ENCODE measurements at regions not wholly inside any gene's neighbourhood (a gene's known extent, or its start where the extent isn't known, plus 50 kb on each side); places are given as distances from the start of the nearest gene placed in this dataset.
"Not testable (repeated sequence)": the region's sequence is repeated elsewhere in the genome, so short reads cannot be mapped to it uniquely, and the experiment has no call there.

GRCh38 chr2:194735837-194736542, 921.0 kb upstream of the SLC39A10 start:
- no peak for DNase-seq

- DNase-seq, result no peak
These were observed 926.8 kb upstream of the SLC39A10 start for GRCh38 chr2:194730266-194730665.

GRCh38 chr2:194725169-194725568, 931.9 kb upstream of the SLC39A10 start:
- no peak for DNase-seq

- DNase-seq, result no peak
These were observed 933.6 kb upstream of the SLC39A10 start for GRCh38 chr2:194723446-194723845.

- no peak for DNase-seq
These were observed 935.8 kb upstream of the SLC39A10 start for GRCh38 chr2:194721227-194721626.

- DNase-seq, result no peak
These were observed 936.6 kb upstream of the SLC39A10 start for GRCh38 chr2:194720462-194720861.

- DNase-seq, result no peak
These were observed 938.1 kb upstream of the SLC39A10 start for GRCh38 chr2:194718881-194719280.

- no peak for DNase-seq
These were observed 942.5 kb upstream of the SLC39A10 start for GRCh38 chr2:194714541-194714940.

- no peak for DNase-seq
These were observed 947.2 kb upstream of the SLC39A10 start for GRCh38 chr2:194709840-194710239.

GRCh38 chr2:194706179-194706578, 950.8 kb upstream of the SLC39A10 start:
- no peak for DNase-seq

- DNase-seq, result no peak
These were observed 951.6 kb upstream of the SLC39A10 start for GRCh38 chr2:194705398-194705797.

- no peak for DNase-seq
These were observed 956.3 kb upstream of the SLC39A10 start for GRCh38 chr2:194700726-194701125.

GRCh38 chr2:194700116-194700515, 956.9 kb upstream of the SLC39A10 start:
- no peak for DNase-seq

GRCh38 chr2:194698012-194698411, 959.0 kb upstream of the SLC39A10 start:
- no peak for DNase-seq

GRCh38 chr2:194697439-194697838, 959.6 kb upstream of the SLC39A10 start:
- no peak for DNase-seq

- no peak for DNase-seq
These were observed 960.3 kb upstream of the SLC39A10 start for GRCh38 chr2:194696690-194697089.

- DNase-seq, result no peak
These were observed 970.5 kb upstream of the SLC39A10 start for GRCh38 chr2:194686569-194686968.

- no peak for DNase-seq
These were observed 983.0 kb upstream of the SLC39A10 start for GRCh38 chr2:194674043-194674442.

- no peak for DNase-seq
These were observed 984.0 kb upstream of the SLC39A10 start for GRCh38 chr2:194672994-194673393.

GRCh38 chr2:194661431-194661830, 995.6 kb upstream of the SLC39A10 start:
- no peak for DNase-seq

GRCh38 chr2:194639057-194639456, 1018.0 kb upstream of the SLC39A10 start:
- not testable (repeated sequence) for DNase-seq

GRCh38 chr2:194621945-194622344, 1035.1 kb upstream of the SLC39A10 start:
- DNase-seq, result no peak

GRCh38 chr2:194619366-194619765, 1037.7 kb upstream of the SLC39A10 start:
- peak; percentile 35 for DNase-seq

GRCh38 chr2:194618432-194618831, 1038.6 kb upstream of the SLC39A10 start:
- DNase-seq, result no peak

GRCh38 chr2:194616334-194616733, 1040.7 kb upstream of the SLC39A10 start:
- no peak for DNase-seq
